Choroid plexus epithelial cell (primary cell): ENCODE measurements at regions not wholly inside any gene's neighbourhood (a gene's known extent, or its start where the extent isn't known, plus 50 kb on each side); places are given as distances from the start of the nearest gene placed in this dataset.

ENCODE experiments used
- DNase-seq: peaks from one replicate; pipeline ENCODE4 v3.0.0-alpha.2; 2010; ENCODE audit warnings: low read depth
- H3K4me3 ChIP-seq: 2 replicates; pipeline ENCODE4 v1.5.1; 2011; ENCODE audit warnings: low read depth, mild to moderate bottlenecking, control low read depth, low read length, moderate library complexity
- CTCF ChIP-seq: conservative IDR thresholded peaks from 2 replicates; pipeline ENCODE4 v1.5.1; 2011; ENCODE audit warnings: low read depth, mild to moderate bottlenecking, control low read depth, inconsistent platforms, low read length, moderate library complexity

- no peak for TF ChIP-seq CTCF
- DNase-seq, result no peak
- no peak overlapping the region for H3K4me3 ChIP-seq
These were observed 381.5 kb downstream of the OMA1 start for GRCh38 chr1:58165073-58165472.

GRCh38 chr1:58162952-58163550 lies 383.5 kb downstream of the OMA1 start:
- peak; percentile 70 for DNase-seq
- no peak overlapping the region for H3K4me3 ChIP-seq

GRCh38 chr1:58159434-58159830 lies 387.1 kb downstream of the OMA1 start:
- DNase-seq, result no peak
- TF ChIP-seq CTCF, result no peak
- no peak overlapping the region for H3K4me3 ChIP-seq

More at GRCh38 chr1:58162952-58163550, 383.5 kb downstream of the OMA1 start:
- peak; percentile 88 for TF ChIP-seq CTCF

- no peak for TF ChIP-seq CTCF
- no peak for DNase-seq
- no peak overlapping the region for H3K4me3 ChIP-seq
These were observed 387.8 kb downstream of the OMA1 start for GRCh38 chr1:58158506-58159433.

- TF ChIP-seq CTCF, result no peak
- H3K4me3 ChIP-seq, result no peak overlapping the region
These were observed 388.5 kb downstream of the OMA1 start for GRCh38 chr1:58158016-58158415.

GRCh38 chr1:58157256-58157655 lies 389.3 kb downstream of the OMA1 start:
- no peak overlapping the region for H3K4me3 ChIP-seq
- no peak for TF ChIP-seq CTCF
- no peak for DNase-seq

More at GRCh38 chr1:58158016-58158415, 388.5 kb downstream of the OMA1 start:
- DNase-seq, result no peak
